ENCODE measurements at regions not wholly inside any gene's neighbourhood (a gene's known extent, or its start where the extent isn't known, plus 50 kb on each side); places are given as distances from the start of the nearest gene placed in this dataset.
"Not testable (repeated sequence)": the region's sequence is repeated elsewhere in the genome, so short reads cannot be mapped to it uniquely, and the experiment has no call there.

GRCh38 chr5:120137582-120137981 is 326.5 kb upstream of the PRR16 start:
- H3K4me1 ChIP-seq: peaks cover 0 to 11% (median 2%) of the 10 kb centered on the region in 4 donors
- no peak overlapping the region for H3K27ac ChIP-seq
- H3K9me3 ChIP-seq: no peaks in the 10 kb centered on the region
- TF ChIP-seq EP300 (IDR thresholded peaks at IDR 0.05) (no peak), CTCF (IDR thresholded peaks at IDR 0.05) (no peak), POLR2A (IDR thresholded peaks at IDR 0.05) (no peak)
- H3K27me3 ChIP-seq: no peaks in the 10 kb centered on the region
- no peak for DNase-seq (ENCODE audit: low spot score in 2 of 2)
- H3K4me3 ChIP-seq: no peak overlapping the region
- H3K36me3 ChIP-seq: no peaks in the 10 kb centered on the region
- WGBS, 2 donors: 82 to 91% methylated on average over 2 of the region's 2 CpGs

- no peaks in the 10 kb centered on the region for H3K36me3 ChIP-seq
- DNase-seq (ENCODE audit: low spot score in 2 of 2): peak in 1 of 2 donors; percentile 63
- H3K4me3 ChIP-seq: no peak overlapping the region
- peak; percentile 94 for TF ChIP-seq EP300 (IDR thresholded peaks at IDR 0.05)
- TF ChIP-seq POLR2A (IDR thresholded peaks at IDR 0.05): no peak
- no peak overlapping the region for H3K27ac ChIP-seq
- no peaks in the 10 kb centered on the region for H3K27me3 ChIP-seq
- WGBS, 2 donors: 21 to 26% methylated on average over 2 of the region's 2 CpGs
- peaks cover 0 to 11% (median 2%) of the 10 kb centered on the region in 4 donors for H3K4me1 ChIP-seq
- H3K9me3 ChIP-seq: no peaks in the 10 kb centered on the region
These were observed 325.1 kb upstream of the PRR16 start for GRCh38 chr5:120139039-120139438.

DNA sequence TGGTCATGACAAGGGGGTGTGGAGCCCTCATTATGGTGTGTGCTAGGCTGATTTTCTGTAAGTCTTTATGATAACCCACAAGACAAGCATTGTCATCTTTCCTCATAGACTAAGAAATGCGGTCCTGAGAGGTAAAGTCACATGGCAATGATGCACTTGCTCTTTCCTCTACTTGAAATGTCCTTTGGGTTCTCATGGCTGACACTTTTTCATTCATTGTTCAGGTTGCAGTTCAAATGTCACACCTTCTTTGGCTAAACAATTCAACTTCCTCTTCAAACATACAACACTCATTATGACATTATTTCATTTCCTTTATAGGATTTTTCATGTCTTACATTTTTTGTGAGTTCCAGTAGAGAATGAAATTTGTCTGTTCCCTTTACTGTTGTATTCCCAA is 323.6 kb upstream of the PRR16 start:
- no peak overlapping the region for H3K27ac ChIP-seq
- 50 to 83% methylated on average over 1 of the region's 1 CpG for WGBS, 2 donors
- H3K4me3 ChIP-seq: no peak overlapping the region

DNA sequence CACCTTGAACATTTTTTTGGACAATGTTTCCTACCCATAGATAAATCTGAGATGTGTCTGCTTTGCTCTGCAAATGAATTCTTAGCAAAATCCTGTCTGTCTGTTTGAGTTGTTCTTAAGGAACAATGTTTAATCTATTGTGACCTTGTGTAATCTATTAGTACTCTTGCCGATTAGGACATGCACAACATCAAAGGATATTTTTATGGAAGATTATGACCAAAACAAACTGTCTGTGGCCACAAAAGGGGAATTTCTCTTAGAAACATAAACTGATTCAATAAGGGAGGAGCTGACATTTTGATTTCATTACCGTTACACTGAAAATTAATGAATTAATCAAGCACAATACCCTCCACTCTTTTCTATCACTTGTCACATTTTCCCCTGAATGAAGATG is 323.0 kb upstream of the PRR16 start:
- Histone ChIP-seq H3K4me1 (peaks cover 0 to 11% (median 2%) of the 10 kb centered on the region in 4 donors), H3K27ac (no peak overlapping the region), H3K36me3 (no peaks in the 10 kb centered on the region), H3K9me3 (peaks cover 0 to 13% (median 0%) of the 10 kb centered on the region in 4 donors), H3K4me3 (no peak overlapping the region), H3K27me3 (no peaks in the 10 kb centered on the region)
- TF ChIP-seq EP300 (IDR thresholded peaks at IDR 0.05) (no peak), CTCF (IDR thresholded peaks at IDR 0.05) (no peak), POLR2A (IDR thresholded peaks at IDR 0.05) (no peak)
- DNase-seq (ENCODE audit: low spot score in 2 of 2): no peak
- WGBS, 2 donors: 48 to 62% methylated on average over 2 of the region's 2 CpGs

More for the DNA sequence above, 323.6 kb upstream of the PRR16 start:
- peaks cover 0 to 11% (median 2%) of the 10 kb centered on the region in 4 donors for H3K4me1 ChIP-seq
- no peak for DNase-seq (ENCODE audit: low spot score in 2 of 2)
- TF ChIP-seq EP300 (IDR thresholded peaks at IDR 0.05) (no peak), POLR2A (IDR thresholded peaks at IDR 0.05) (no peak), CTCF (IDR thresholded peaks at IDR 0.05) (no peak)
- H3K36me3 ChIP-seq: no peaks in the 10 kb centered on the region
- H3K27me3 ChIP-seq: no peaks in the 10 kb centered on the region
- peaks cover 0 to 9% (median 0%) of the 10 kb centered on the region in 4 donors for H3K9me3 ChIP-seq

GRCh38 chr5:120146787-120147186 is 317.3 kb upstream of the PRR16 start:
- H3K36me3 ChIP-seq: no peaks in the 10 kb centered on the region
- WGBS, 2 donors: 59 to 73% methylated on average over 1 of the region's 1 CpG

DNA sequence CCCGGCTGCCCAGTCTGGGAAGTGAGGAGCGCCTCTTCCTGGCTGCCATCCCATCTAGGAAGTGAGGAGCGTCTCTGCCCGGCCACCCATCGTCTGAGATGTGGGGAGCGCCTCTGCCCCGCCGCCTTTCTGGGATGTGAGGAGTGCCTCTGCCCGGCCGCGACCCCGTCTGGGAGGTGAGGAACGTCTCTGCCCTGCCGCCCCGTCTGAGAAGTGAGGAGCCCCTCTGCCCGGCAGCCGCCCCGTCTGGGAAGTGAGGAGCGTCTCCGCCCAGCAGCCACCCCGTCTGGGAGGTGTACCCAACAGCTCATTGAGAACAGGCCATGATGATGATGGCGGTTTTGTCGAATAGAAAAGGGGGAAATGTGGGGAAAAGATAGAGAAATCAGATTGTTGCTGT is 316.2 kb upstream of the PRR16 start:
- H3K9me3 ChIP-seq: peaks cover 0 to 13% (median 0%) of the 10 kb centered on the region in 4 donors
- DNase-seq (ENCODE audit: low spot score in 2 of 2); H3K27ac ChIP-seq; H3K27me3 ChIP-seq; H3K4me3 ChIP-seq; H3K4me1 ChIP-seq; H3K36me3 ChIP-seq: not testable (repeated sequence)
- WGBS, 2 donors: 96 to 98% methylated on average over 15 to 21 of the region's 23 CpGs

More at GRCh38 chr5:120146787-120147186, 317.3 kb upstream of the PRR16 start:
- no peak for DNase-seq (ENCODE audit: low spot score in 2 of 2)
- Histone ChIP-seq H3K4me3 (no peak overlapping the region), H3K9me3 (peaks cover 0 to 13% (median 0%) of the 10 kb centered on the region in 4 donors), H3K4me1 (no peaks in the 10 kb centered on the region), H3K27me3 (no peaks in the 10 kb centered on the region), H3K27ac (no peak overlapping the region)
- TF ChIP-seq POLR2A (IDR thresholded peaks at IDR 0.05): no peak
- TF ChIP-seq CTCF (IDR thresholded peaks at IDR 0.05): no peak
- TF ChIP-seq EP300 (IDR thresholded peaks at IDR 0.05): no peak

All from tibial nerve (tissue), 4 donors.